Muscle layer of colon (tissue), 2 donors: ENCODE measurements at regions not wholly inside any gene's neighbourhood (a gene's known extent, or its start where the extent isn't known, plus 50 kb on each side); places are given as distances from the start of the nearest gene placed in this dataset.

Source experiments
- H3K27ac ChIP-seq: one replicate; pipeline ENCODE4 v1.7.0; 2013; ENCODE audit warnings: low read depth, mild to moderate bottlenecking, low read length, moderate library complexity
- H3K27me3 ChIP-seq, 2 donors: one replicate each; pipeline ENCODE4 v1.7.0; 2013; ENCODE audit warnings: low read length in 2 of 2, mild to moderate bottlenecking in 2 of 2; ENCODE audit not compliant: insufficient read depth in 2 of 2, control insufficient read depth in 1 of 2
- H3K36me3 ChIP-seq: one replicate; pipeline ENCODE4 v1.7.0; 2013; ENCODE audit warnings: mild to moderate bottlenecking, low read length; ENCODE audit not compliant: insufficient read depth
- H3K4me1 ChIP-seq: one replicate; pipeline ENCODE4 v1.7.0; 2013; ENCODE audit warnings: mild to moderate bottlenecking, low read length; ENCODE audit not compliant: insufficient read depth
- H3K4me3 ChIP-seq, 2 donors: one replicate each; pipeline ENCODE4 v1.7.0; 2013; ENCODE audit warnings: low read length in 2 of 2, low read depth in 1 of 2, mild to moderate bottlenecking in 1 of 2, moderate library complexity in 1 of 2
- H3K9ac ChIP-seq: one replicate; pipeline ENCODE4 v1.7.0; 2013; ENCODE audit warnings: low read length
- H3K9me3 ChIP-seq: one replicate; pipeline ENCODE4 v1.7.0; 2013; ENCODE audit warnings: mild to moderate bottlenecking, low read length
- donor health status: abdominal sarcoma.
- donor health status: Adenocarcinoma of cecum.

- Histone ChIP-seq H3K9ac (no peak overlapping the region), H3K4me1 (no peaks in the 10 kb centered on the region), H3K4me3 (no peak overlapping the region), H3K27ac (no peak overlapping the region), H3K27me3 (no peaks in the 10 kb centered on the region), H3K9me3 (no peaks in the 10 kb centered on the region), H3K36me3 (no peaks in the 10 kb centered on the region)
These were observed 114.0 kb downstream of the GATA6 start for GRCh38 chr18:22283397-22283796.

- H3K4me3 ChIP-seq = no peak overlapping the region
- H3K4me1 ChIP-seq = no peaks in the 10 kb centered on the region
- H3K9me3 ChIP-seq = no peaks in the 10 kb centered on the region
- no peak overlapping the region for H3K27ac ChIP-seq
- H3K27me3 ChIP-seq = no peaks in the 10 kb centered on the region
- no peak overlapping the region for H3K9ac ChIP-seq
- no peaks in the 10 kb centered on the region for H3K36me3 ChIP-seq
These were observed 113.7 kb downstream of the GATA6 start for GRCh38 chr18:22283116-22283395.

GRCh38 chr18:22282311-22283115 lies 113.1 kb downstream of the GATA6 start:
- H3K36me3 ChIP-seq = no peaks in the 10 kb centered on the region
- H3K4me1 ChIP-seq = no peaks in the 10 kb centered on the region
- H3K27ac ChIP-seq = no peak overlapping the region
- H3K9ac ChIP-seq = no peak overlapping the region
- no peaks in the 10 kb centered on the region for H3K9me3 ChIP-seq
- H3K27me3 ChIP-seq = no peaks in the 10 kb centered on the region
- no peak overlapping the region for H3K4me3 ChIP-seq

- no peaks in the 10 kb centered on the region for H3K36me3 ChIP-seq
- no peaks in the 10 kb centered on the region for H3K4me1 ChIP-seq
- H3K4me3 ChIP-seq = no peak overlapping the region
- H3K9ac ChIP-seq = no peak overlapping the region
- no peaks in the 10 kb centered on the region for H3K27me3 ChIP-seq
- no peak overlapping the region for H3K27ac ChIP-seq
- no peaks in the 10 kb centered on the region for H3K9me3 ChIP-seq
These were observed 111.0 kb downstream of the GATA6 start for GRCh38 chr18:22280453-22280750.

- Histone ChIP-seq H3K4me1 (no peaks in the 10 kb centered on the region), H3K36me3 (no peaks in the 10 kb centered on the region), H3K27me3 (no peaks in the 10 kb centered on the region), H3K9me3 (no peaks in the 10 kb centered on the region), H3K27ac (no peak overlapping the region), H3K4me3 (no peak overlapping the region), H3K9ac (no peak overlapping the region)
These were observed 110.5 kb downstream of the GATA6 start for GRCh38 chr18:22279741-22280452.

GRCh38 chr18:22278798-22279197 lies 109.4 kb downstream of the GATA6 start:
- Histone ChIP-seq H3K9me3 (no peaks in the 10 kb centered on the region), H3K4me3 (no peak overlapping the region), H3K27me3 (no peaks in the 10 kb centered on the region), H3K36me3 (no peaks in the 10 kb centered on the region), H3K27ac (no peak overlapping the region), H3K9ac (no peak overlapping the region), H3K4me1 (no peaks in the 10 kb centered on the region)

GRCh38 chr18:22277758-22278157 lies 108.4 kb downstream of the GATA6 start:
- Histone ChIP-seq H3K27me3 (no peaks in the 10 kb centered on the region), H3K36me3 (no peaks in the 10 kb centered on the region), H3K27ac (no peak overlapping the region), H3K4me3 (no peak overlapping the region), H3K9me3 (no peaks in the 10 kb centered on the region), H3K9ac (no peak overlapping the region), H3K4me1 (no peaks in the 10 kb centered on the region)

- Histone ChIP-seq H3K36me3 (no peaks in the 10 kb centered on the region), H3K9me3 (no peaks in the 10 kb centered on the region), H3K4me1 (no peaks in the 10 kb centered on the region), H3K9ac (no peak overlapping the region), H3K27me3 (no peaks in the 10 kb centered on the region), H3K4me3 (no peak overlapping the region), H3K27ac (no peak overlapping the region)
These were observed 106.9 kb downstream of the GATA6 start for GRCh38 chr18:22276334-22276713.

- Histone ChIP-seq H3K9ac (no peak overlapping the region), H3K9me3 (no peaks in the 10 kb centered on the region), H3K27ac (no peak overlapping the region), H3K4me1 (no peaks in the 10 kb centered on the region), H3K27me3 (no peaks in the 10 kb centered on the region), H3K4me3 (no peak overlapping the region), H3K36me3 (no peaks in the 10 kb centered on the region)
These were observed 106.4 kb downstream of the GATA6 start for GRCh38 chr18:22275706-22276333.

GRCh38 chr18:22273101-22274039 lies 104.0 kb downstream of the GATA6 start:
- Histone ChIP-seq H3K36me3 (no peaks in the 10 kb centered on the region), H3K4me1 (no peaks in the 10 kb centered on the region), H3K9me3 (no peaks in the 10 kb centered on the region), H3K27ac (no peak overlapping the region), H3K27me3 (no peaks in the 10 kb centered on the region), H3K4me3 (no peak overlapping the region), H3K9ac (no peak overlapping the region)

- Histone ChIP-seq H3K27me3 (no peaks in the 10 kb centered on the region), H3K27ac (no peak overlapping the region), H3K36me3 (no peaks in the 10 kb centered on the region), H3K9ac (no peak overlapping the region), H3K4me1 (no peaks in the 10 kb centered on the region), H3K9me3 (no peaks in the 10 kb centered on the region), H3K4me3 (no peak overlapping the region)
These were observed 102.9 kb downstream of the GATA6 start for GRCh38 chr18:22272242-22272641.
